OCI-LY1 (cell line): ENCODE measurements at regions not wholly inside any gene's neighbourhood (a gene's known extent, or its start where the extent isn't known, plus 50 kb on each side); places are given as distances from the start of the nearest gene placed in this dataset.
"Not testable (repeated sequence)": the region's sequence is repeated elsewhere in the genome, so short reads cannot be mapped to it uniquely, and the experiment has no call there.

ENCODE experiments used
- H2AFZ ChIP-seq: fragments of 200-600 bp; sonication (generic), shearing (Covaris generic); 2 replicates; pipeline ENCODE4 v1.6.0; 2014; ENCODE audit warnings: antibody characterized with exemption, mild to moderate bottlenecking, low read length
- H3F3A ChIP-seq: fragments of 200-600 bp; sonication (generic), shearing (Covaris generic); 2 replicates; pipeline ENCODE4 v1.6.0; 2014; ENCODE audit warnings: mild to moderate bottlenecking, antibody characterized with exemption, low read length, moderate library complexity; ENCODE audit not compliant: insufficient read depth
- H3K27ac ChIP-seq: fragments of 200-600 bp; sonication (generic); 2 replicates; pipeline ENCODE4 v1.5.1; 2014; ENCODE audit warnings: low read length, mixed run types, mild to moderate bottlenecking, low read depth; ENCODE audit not compliant: poor library complexity, severe bottlenecking
- H3K27me3 ChIP-seq: fragments of 200-600 bp; sonication (generic); 2 replicates; pipeline ENCODE4 v1.6.0; 2014; ENCODE audit warnings: antibody characterized with exemption, mild to moderate bottlenecking, low read length, moderate library complexity; ENCODE audit not compliant: insufficient read depth
- H3K36me3 ChIP-seq: fragments of 200-600 bp; sonication (generic); 2 replicates; pipeline ENCODE4 v1.6.1; 2014; ENCODE audit warnings: mild to moderate bottlenecking, antibody characterized with exemption, low read length, moderate library complexity, mixed read lengths; ENCODE audit not compliant: insufficient read depth
- H3K4me1 ChIP-seq: fragments of 200-600 bp; sonication (generic); 2 replicates; pipeline ENCODE4 v1.5.1; 2014; ENCODE audit warnings: mild to moderate bottlenecking, low read length, moderate library complexity; ENCODE audit not compliant: insufficient read depth, severe bottlenecking
- H3K4me2 ChIP-seq: fragments of 200-600 bp; sonication (generic), shearing (Covaris generic); 2 replicates; pipeline ENCODE4 v1.6.1; 2014; ENCODE audit warnings: low read length
- H3K4me3 ChIP-seq: fragments of 200-600 bp; sonication (generic); 2 replicates; pipeline ENCODE4 v1.5.1; 2014; ENCODE audit warnings: low read length, low read depth, mild to moderate bottlenecking, mixed read lengths; ENCODE audit not compliant: poor library complexity, severe bottlenecking
- H3K79me2 ChIP-seq: fragments of 200-600 bp; shearing (Covaris generic); 2 replicates; pipeline ENCODE4 v1.6.1; 2016; ENCODE audit warnings: mixed run types, low read length, mixed read lengths; ENCODE audit not compliant: insufficient read depth
- H3K9ac ChIP-seq: fragments of 200-600 bp; sonication (generic), shearing (Covaris generic); 2 replicates; pipeline ENCODE4 v1.6.1; 2014; ENCODE audit warnings: mild to moderate bottlenecking, low read length, mixed read lengths
- H3K9me2 ChIP-seq: fragments of 200-600 bp; sonication (generic), shearing (Covaris generic); 2 replicates; pipeline ENCODE4 v1.6.1; 2014; ENCODE audit warnings: low read depth, mild to moderate bottlenecking, low read length, mixed read lengths
- H3K9me3 ChIP-seq: fragments of 200-600 bp; shearing (Covaris generic); 2 replicates; pipeline ENCODE4 v1.6.1; 2014; ENCODE audit warnings: low read length, mixed read lengths
- H4K20me1 ChIP-seq: fragments of 200-600 bp; sonication (generic), shearing (Covaris generic); 2 replicates; pipeline ENCODE4 v1.6.0; 2016; ENCODE audit warnings: mild to moderate bottlenecking, low read length; ENCODE audit not compliant: insufficient read depth
- EZH2 ChIP-seq: fragments of 200-600 bp; sonication (generic), shearing (Covaris generic); IDR thresholded peaks from 2 replicates; pipeline ENCODE4 v1.8.0; 2017; ENCODE audit warnings: borderline replicate concordance, mixed run types, mild to moderate bottlenecking, antibody characterized with exemption, low read length, moderate library complexity, mixed read lengths
- TF ChIP-seq, protein P1 (sequence below): fragments of 200-600 bp; sonication (generic), shearing (Covaris generic); IDR thresholded peaks from 2 replicates; pipeline ENCODE4 v1.5.1; 2017; ENCODE audit warnings: mild to moderate bottlenecking, antibody characterized with exemption, low read length, moderate library complexity, mixed read lengths

- Histone ChIP-seq H3K9ac (no peak overlapping the region), H3K27ac (no peak overlapping the region), H3K4me2 (no peak overlapping the region), H3K4me1 (no peaks in the 10 kb centered on the region), H2AFZ (no peak overlapping the region), H3K4me3 (no peak overlapping the region), H3F3A (no peaks in the 10 kb centered on the region), H3K36me3 (no peaks in the 10 kb centered on the region), H3K27me3 (no peaks in the 10 kb centered on the region), H4K20me1 (no peaks in the 10 kb centered on the region), H3K9me3 (no peaks in the 10 kb centered on the region), H3K9me2 (no peaks in the 10 kb centered on the region), H3K79me2 (no peaks in the 10 kb centered on the region)
- TF ChIP-seq, protein P1, sequence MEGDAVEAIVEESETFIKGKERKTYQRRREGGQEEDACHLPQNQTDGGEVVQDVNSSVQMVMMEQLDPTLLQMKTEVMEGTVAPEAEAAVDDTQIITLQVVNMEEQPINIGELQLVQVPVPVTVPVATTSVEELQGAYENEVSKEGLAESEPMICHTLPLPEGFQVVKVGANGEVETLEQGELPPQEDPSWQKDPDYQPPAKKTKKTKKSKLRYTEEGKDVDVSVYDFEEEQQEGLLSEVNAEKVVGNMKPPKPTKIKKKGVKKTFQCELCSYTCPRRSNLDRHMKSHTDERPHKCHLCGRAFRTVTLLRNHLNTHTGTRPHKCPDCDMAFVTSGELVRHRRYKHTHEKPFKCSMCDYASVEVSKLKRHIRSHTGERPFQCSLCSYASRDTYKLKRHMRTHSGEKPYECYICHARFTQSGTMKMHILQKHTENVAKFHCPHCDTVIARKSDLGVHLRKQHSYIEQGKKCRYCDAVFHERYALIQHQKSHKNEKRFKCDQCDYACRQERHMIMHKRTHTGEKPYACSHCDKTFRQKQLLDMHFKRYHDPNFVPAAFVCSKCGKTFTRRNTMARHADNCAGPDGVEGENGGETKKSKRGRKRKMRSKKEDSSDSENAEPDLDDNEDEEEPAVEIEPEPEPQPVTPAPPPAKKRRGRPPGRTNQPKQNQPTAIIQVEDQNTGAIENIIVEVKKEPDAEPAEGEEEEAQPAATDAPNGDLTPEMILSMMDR, result no peak
Observed at GRCh38 chr5:32928761-32929160, 217.6 kb downstream of the NPR3 start.

GRCh38 chr5:32931438-32931837 is 220.3 kb downstream of the NPR3 start:
- H2AFZ ChIP-seq, H3K9ac ChIP-seq, H3F3A ChIP-seq, H4K20me1 ChIP-seq, H3K9me2 ChIP-seq, H3K4me2 ChIP-seq, H3K27me3 ChIP-seq, H3K27ac ChIP-seq, H3K9me3 ChIP-seq, H3K79me2 ChIP-seq, H3K36me3 ChIP-seq, H3K4me1 ChIP-seq, H3K4me3 ChIP-seq: not testable (repeated sequence)

GRCh38 chr5:32932241-32932935 is 221.3 kb downstream of the NPR3 start:
- Histone ChIP-seq H3F3A (no peaks in the 10 kb centered on the region), H2AFZ (no peak overlapping the region), H3K36me3 (no peaks in the 10 kb centered on the region), H3K4me1 (no peaks in the 10 kb centered on the region), H4K20me1 (no peaks in the 10 kb centered on the region), H3K9me3 (no peaks in the 10 kb centered on the region), H3K4me2 (no peak overlapping the region), H3K27ac (no peak overlapping the region), H3K9me2 (no peaks in the 10 kb centered on the region), H3K4me3 (no peak overlapping the region), H3K79me2 (no peaks in the 10 kb centered on the region), H3K9ac (no peak overlapping the region), H3K27me3 (no peaks in the 10 kb centered on the region)
- TF ChIP-seq, protein P1, result no peak
- TF ChIP-seq EZH2, result no peak

GRCh38 chr5:32933692-32934091 is 222.6 kb downstream of the NPR3 start:
- no peak overlapping the region for H3K4me3 ChIP-seq
- H4K20me1 ChIP-seq, result no peaks in the 10 kb centered on the region
- H2AFZ ChIP-seq, result no peak overlapping the region
- H3K9ac ChIP-seq, result no peak overlapping the region
- no peak overlapping the region for H3K27ac ChIP-seq
- no peaks in the 10 kb centered on the region for H3K36me3 ChIP-seq
- no peaks in the 10 kb centered on the region for H3K9me2 ChIP-seq
- no peak overlapping the region for H3K4me2 ChIP-seq
- H3K79me2 ChIP-seq, result no peaks in the 10 kb centered on the region
- no peaks in the 10 kb centered on the region for H3K9me3 ChIP-seq
- H3K4me1 ChIP-seq, result no peaks in the 10 kb centered on the region
- no peaks in the 10 kb centered on the region for H3K27me3 ChIP-seq
- H3F3A ChIP-seq, result no peaks in the 10 kb centered on the region
- TF ChIP-seq EZH2, result no peak
